Liver (tissue), 8 donors: ENCODE measurements at regions not wholly inside any gene's neighbourhood (a gene's known extent, or its start where the extent isn't known, plus 50 kb on each side); places are given as distances from the start of the nearest gene placed in this dataset.

Experiments
- DNase-seq: peaks from one replicate; pipeline ENCODE4 v3.0.0-alpha.2; 2017; ENCODE audit warnings: low spot score
- H3K27ac ChIP-seq, 2 donors: one replicate each; pipeline ENCODE4 v1.7.0; 2013; ENCODE audit warnings: inconsistent platforms in 2 of 2, low read length in 2 of 2, control low read depth in 1 of 2, low read depth in 1 of 2, mild to moderate bottlenecking in 1 of 2
- H3K27me3 ChIP-seq, 4 donors: one replicate each; pipeline versions ENCODE4 v1.6.1 to v1.7.0; 2013; ENCODE audit warnings: low read length in 3 of 4, inconsistent platforms in 1 of 4, mild to moderate bottlenecking in 1 of 4, moderate library complexity in 1 of 4; ENCODE audit not compliant: control insufficient read depth in 4 of 4, insufficient read depth in 4 of 4
- H3K36me3 ChIP-seq, 4 donors: one replicate each; pipeline versions ENCODE4 v1.6.1 to v1.7.0; 2013; ENCODE audit warnings: low read length in 3 of 4, mild to moderate bottlenecking in 3 of 4, low read depth in 1 of 4, moderate library complexity in 1 of 4; ENCODE audit not compliant: control insufficient read depth in 4 of 4, insufficient read depth in 3 of 4
- H3K4me1 ChIP-seq, 4 donors: one replicate each; pipeline versions ENCODE4 v1.6.1 to v1.7.0; 2013; ENCODE audit warnings: low read length in 3 of 4, mild to moderate bottlenecking in 3 of 4, moderate library complexity in 1 of 4; ENCODE audit not compliant: control insufficient read depth in 4 of 4, insufficient read depth in 4 of 4
- H3K4me3 ChIP-seq, 3 donors: one replicate each; pipeline versions ENCODE4 v1.6.1 to v1.7.0; 2013; ENCODE audit warnings: low read length in 3 of 3, control low read depth in 1 of 3, low read depth in 1 of 3, mild to moderate bottlenecking in 1 of 3
- H3K9ac ChIP-seq, 2 donors: one replicate each; pipeline ENCODE4 v1.7.0; 2013; ENCODE audit warnings: low read length in 2 of 2, mild to moderate bottlenecking in 2 of 2, moderate library complexity in 2 of 2, control low read depth in 1 of 2, low read depth in 1 of 2
- H3K9me3 ChIP-seq, 4 donors: one replicate each; pipeline versions ENCODE4 v1.6.1 to v1.7.0; 2013; ENCODE audit warnings: low read length in 3 of 4; ENCODE audit not compliant: control insufficient read depth in 4 of 4
- ATF3 ChIP-seq: IDR thresholded peaks from 2 replicates; pipeline ENCODE4 v1.6.1; 2016; ENCODE audit warnings: antibody characterized with exemption
- CTCF ChIP-seq: fragments of 150-350 bp; IDR thresholded peaks from 2 replicates; pipeline ENCODE4 v1.5.1; 2017; ENCODE audit warnings: improper control_type of control experiment, low read depth, low read length; ENCODE audit not compliant: missing input control
- EGR1 ChIP-seq, 2 donors: IDR thresholded peaks; 2 replicates each; pipeline ENCODE4 v1.6.1; 2016 to 2018; ENCODE audit warnings: antibody characterized with exemption in 2 of 2, low read depth in 2 of 2
- FOXA1 ChIP-seq: IDR thresholded peaks from 2 replicates; pipeline ENCODE4 v1.6.1; 2016; ENCODE audit warnings: antibody characterized with exemption
- FOXA2 ChIP-seq: IDR thresholded peaks from 2 replicates; pipeline ENCODE4 v1.6.1; 2016; ENCODE audit warnings: antibody characterized with exemption
- GABPA ChIP-seq, 2 donors: IDR thresholded peaks in 1 of 2; conservative IDR thresholded peaks in 1 of 2; 2 replicates each; pipeline ENCODE4 v1.6.1; 2016; ENCODE audit warnings: antibody characterized with exemption in 2 of 2, mild to moderate bottlenecking in 1 of 2, moderate library complexity in 1 of 2
- HNF4A ChIP-seq, 2 donors: conservative IDR thresholded peaks; 2 replicates each; pipeline ENCODE4 v1.6.1; 2016; ENCODE audit warnings: antibody characterized with exemption in 2 of 2, mild to moderate bottlenecking in 2 of 2
- HNF4G ChIP-seq: IDR thresholded peaks from 2 replicates; pipeline ENCODE4 v1.6.1; 2016; ENCODE audit warnings: antibody characterized with exemption
- JUND ChIP-seq, 2 donors: IDR thresholded peaks; 2 replicates each; pipeline ENCODE4 v1.6.1; 2016; ENCODE audit warnings: antibody characterized with exemption in 2 of 2
- MAX ChIP-seq: IDR thresholded peaks from 2 replicates; pipeline ENCODE4 v1.6.1; 2016; ENCODE audit warnings: antibody characterized with exemption
- NR2F2 ChIP-seq: IDR thresholded peaks from 2 replicates; pipeline ENCODE4 v1.6.1; 2016; ENCODE audit warnings: antibody characterized with exemption
- RAD21 ChIP-seq, 2 donors: IDR thresholded peaks; 2 replicates each; pipeline ENCODE4 v1.6.1; 2016; ENCODE audit warnings: antibody characterized with exemption in 2 of 2, mild to moderate bottlenecking in 2 of 2
- REST ChIP-seq: IDR thresholded peaks from 2 replicates; pipeline ENCODE4 v1.6.1; 2016; ENCODE audit warnings: antibody characterized with exemption, mild to moderate bottlenecking
- RXRA ChIP-seq, 2 donors: IDR thresholded peaks; 2 replicates each; pipeline ENCODE4 v1.6.1; 2017 to 2018; ENCODE audit warnings: antibody characterized with exemption in 2 of 2, mild to moderate bottlenecking in 1 of 2
- SP1 ChIP-seq: IDR thresholded peaks from 2 replicates; pipeline ENCODE4 v1.6.1; 2018; ENCODE audit warnings: antibody characterized with exemption, mild to moderate bottlenecking
- TAF1 ChIP-seq: conservative IDR thresholded peaks from 2 replicates; pipeline ENCODE4 v1.6.1; 2016; ENCODE audit warnings: antibody characterized with exemption, mild to moderate bottlenecking
- YY1 ChIP-seq: IDR thresholded peaks from 2 replicates; pipeline ENCODE4 v1.6.1; 2016; ENCODE audit warnings: antibody characterized with exemption, mild to moderate bottlenecking
- ZBTB33 ChIP-seq: IDR thresholded peaks from 2 replicates; pipeline ENCODE4 v1.6.1; 2016; ENCODE audit warnings: antibody characterized with exemption
- WGBS: extraction: QIAGEN DNeasy Blood & Tissue Kit; methylation state at CpG from one replicate; pipeline ENCODE4 v1.1.7; 2013; 5-methylcytosine and 5-hydroxymethylcytosine counted together
- donor health status: healthy.
- donor health status: healthy.
- donor health status: healthy.
- donor health status: healthy.
- donor health status: healthy.

- WGBS, result 78% methylated on average over 12 of the region's 12 CpGs
- DNase-seq, result no peak
- H3K4me3 ChIP-seq, result no peak overlapping the region
- no peaks in the 10 kb centered on the region for H3K9me3 ChIP-seq
- H3K4me1 ChIP-seq, result no peaks in the 10 kb centered on the region
- no peaks in the 10 kb centered on the region for H3K36me3 ChIP-seq
- no peak overlapping the region for H3K9ac ChIP-seq
- H3K27ac ChIP-seq, result no peak overlapping the region
- no peaks in the 10 kb centered on the region for H3K27me3 ChIP-seq
- TF ChIP-seq SP1 (no peak), GABPA (IDR thresholded peaks at IDR 0.05 in 1 of 2, conservative IDR thresholded peaks at IDR 0.05 in 1 of 2) (no peak), YY1 (no peak)
Measured at GRCh38 chr5:74206579-74207550, 433.7 kb downstream of the ENC1 start.

GRCh38 chr5:74205767-74206578, 434.6 kb downstream of the ENC1 start:
- DNase-seq, result no peak
- Histone ChIP-seq H3K27me3 (no peaks in the 10 kb centered on the region), H3K36me3 (no peaks in the 10 kb centered on the region), H3K4me3 (no peak overlapping the region), H3K9ac (no peak overlapping the region), H3K27ac (no peak overlapping the region), H3K4me1 (no peaks in the 10 kb centered on the region), H3K9me3 (no peaks in the 10 kb centered on the region)
- 68% methylated on average over 6 of the region's 6 CpGs for WGBS
- TF ChIP-seq YY1 (no peak), FOXA1 (no peak), HNF4A (conservative IDR thresholded peaks at IDR 0.05) (no peak), REST (no peak), EGR1 (IDR thresholded peaks at IDR 0.05; ENCODE audit: low read depth in 2 of 2) (no peak), FOXA2 (no peak), MAX (no peak), ATF3 (no peak), HNF4G (no peak), SP1 (no peak), GABPA (IDR thresholded peaks at IDR 0.05 in 1 of 2, conservative IDR thresholded peaks at IDR 0.05 in 1 of 2) (no peak), CTCF (no peak), RXRA (IDR thresholded peaks at IDR 0.05) (no peak), NR2F2 (no peak), JUND (IDR thresholded peaks at IDR 0.05) (no peak), ZBTB33 (no peak), TAF1 (no peak), RAD21 (IDR thresholded peaks at IDR 0.05) (no peak)
